A673 (cell line): ENCODE measurements at regions not wholly inside any gene's neighbourhood (a gene's known extent, or its start where the extent isn't known, plus 50 kb on each side); places are given as distances from the start of the nearest gene placed in this dataset.

ENCODE experiments used
- EZH2 ChIP-seq: fragments of 200-600 bp; sonication (generic); IDR thresholded peaks from 2 replicates; pipeline ENCODE4 v1.6.1; 2017; ENCODE audit warnings: borderline replicate concordance, low read depth, mild to moderate bottlenecking, mixed read lengths, antibody characterized with exemption, low read length; ENCODE audit not compliant: poor library complexity, severe bottlenecking
- TF ChIP-seq, protein P1 (sequence below): fragments of 300-800, 200-600 bp; sonication (generic); conservative IDR thresholded peaks from 2 replicates; pipeline ENCODE4 v1.5.1; 2017; ENCODE audit warnings: low read depth, mild to moderate bottlenecking, antibody characterized with exemption, low read length, moderate library complexity, mixed read lengths

- TF ChIP-seq, protein P1, sequence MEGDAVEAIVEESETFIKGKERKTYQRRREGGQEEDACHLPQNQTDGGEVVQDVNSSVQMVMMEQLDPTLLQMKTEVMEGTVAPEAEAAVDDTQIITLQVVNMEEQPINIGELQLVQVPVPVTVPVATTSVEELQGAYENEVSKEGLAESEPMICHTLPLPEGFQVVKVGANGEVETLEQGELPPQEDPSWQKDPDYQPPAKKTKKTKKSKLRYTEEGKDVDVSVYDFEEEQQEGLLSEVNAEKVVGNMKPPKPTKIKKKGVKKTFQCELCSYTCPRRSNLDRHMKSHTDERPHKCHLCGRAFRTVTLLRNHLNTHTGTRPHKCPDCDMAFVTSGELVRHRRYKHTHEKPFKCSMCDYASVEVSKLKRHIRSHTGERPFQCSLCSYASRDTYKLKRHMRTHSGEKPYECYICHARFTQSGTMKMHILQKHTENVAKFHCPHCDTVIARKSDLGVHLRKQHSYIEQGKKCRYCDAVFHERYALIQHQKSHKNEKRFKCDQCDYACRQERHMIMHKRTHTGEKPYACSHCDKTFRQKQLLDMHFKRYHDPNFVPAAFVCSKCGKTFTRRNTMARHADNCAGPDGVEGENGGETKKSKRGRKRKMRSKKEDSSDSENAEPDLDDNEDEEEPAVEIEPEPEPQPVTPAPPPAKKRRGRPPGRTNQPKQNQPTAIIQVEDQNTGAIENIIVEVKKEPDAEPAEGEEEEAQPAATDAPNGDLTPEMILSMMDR: no peak
- no peak for TF ChIP-seq EZH2
These were observed 217.0 kb downstream of the ADGRG6 start for GRCh38 chr6:142518761-142519160.
